Urothelium cell line (cell line): ENCODE measurements at regions not wholly inside any gene's neighbourhood (a gene's known extent, or its start where the extent isn't known, plus 50 kb on each side); places are given as distances from the start of the nearest gene placed in this dataset.

Source experiments
- DNase-seq: peaks from one replicate; pipeline ENCODE4 v3.0.0; 2011; ENCODE audit warnings: low spot score, mixed read lengths
- FAIRE-seq: peaks from 2 replicates; lab custom pipeline; 2011; peaks lifted over from hg19 to GRCh38; lab: Jason Lieb, UNC

DNA sequence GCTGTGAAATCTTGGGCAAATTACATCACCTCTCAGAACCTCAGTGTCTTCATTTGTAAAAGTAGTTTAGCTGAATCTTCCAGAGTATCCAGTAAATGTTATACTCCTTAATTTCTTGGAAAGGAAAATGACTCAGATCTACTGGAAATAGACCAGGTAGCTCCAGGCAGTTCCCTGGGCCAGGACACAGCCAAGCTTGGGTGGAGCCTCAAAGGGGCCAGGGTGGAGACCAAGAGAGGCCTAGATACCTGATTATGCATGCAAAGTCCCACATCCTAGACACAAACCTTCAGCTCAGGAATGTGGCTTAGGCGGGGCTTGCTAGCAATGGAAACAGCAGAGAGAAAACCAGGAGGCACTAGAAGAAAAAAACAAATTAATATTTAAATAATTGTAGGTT lies 272.8 kb downstream of the MAFB start:
- no peak for DNase-seq
- FAIRE-seq = no peak

DNA sequence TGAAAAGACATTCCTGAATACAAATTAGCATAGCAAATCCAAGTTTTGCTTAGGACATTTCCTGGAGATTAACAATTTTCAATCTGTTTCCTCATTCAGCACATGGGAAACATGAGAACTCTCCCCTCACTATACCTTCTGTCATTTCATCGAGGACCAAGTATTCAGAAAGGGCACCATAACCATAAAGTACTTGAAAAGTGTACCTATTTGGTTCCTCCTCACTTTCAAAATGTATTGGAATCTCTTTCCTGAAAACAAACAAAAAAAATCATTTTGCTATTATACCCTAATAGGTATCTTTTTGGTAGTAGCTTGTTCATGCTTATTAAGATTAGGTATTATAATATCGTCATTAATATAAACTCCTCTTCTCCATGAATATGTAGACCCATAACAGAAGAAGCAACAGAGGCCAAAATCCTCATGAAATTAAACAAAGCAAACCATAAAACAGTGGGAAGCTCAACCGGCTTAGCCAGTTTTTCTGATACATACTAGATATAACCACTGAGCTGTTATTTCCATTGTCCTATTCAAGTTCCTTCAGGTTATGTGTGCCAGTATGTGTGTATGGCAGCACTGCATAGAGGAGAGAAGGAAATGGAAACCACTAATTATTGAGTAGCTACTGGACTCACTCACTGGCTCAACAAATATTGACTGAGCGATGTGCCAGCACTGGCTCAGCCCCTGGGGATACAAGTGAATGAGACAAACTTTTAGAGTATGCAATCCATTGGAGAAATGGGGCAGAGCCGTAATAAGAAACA lies 274.0 kb downstream of the MAFB start:
- DNase-seq (no peak), FAIRE-seq (no peak)

DNA sequence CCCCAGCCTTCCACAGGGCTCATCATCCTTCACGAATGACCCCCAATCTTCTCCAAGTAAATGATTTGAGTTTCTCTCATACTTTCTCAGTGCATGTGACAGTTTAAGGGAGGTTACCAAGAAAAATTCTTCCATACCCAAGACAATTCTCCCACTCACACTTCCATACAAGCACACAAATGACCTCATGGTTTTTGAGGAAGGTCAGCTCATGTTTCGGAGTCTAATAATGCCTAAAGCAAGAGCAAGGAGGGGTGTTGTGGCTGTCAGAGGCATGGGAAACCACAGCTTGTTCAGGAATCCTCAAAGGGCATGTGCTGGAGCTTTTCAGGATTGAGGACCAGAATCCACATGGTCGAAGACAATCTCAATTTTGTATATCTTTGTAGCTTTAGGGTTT lies 279.0 kb downstream of the MAFB start:
- FAIRE-seq (no peak), DNase-seq (no peak)

DNA sequence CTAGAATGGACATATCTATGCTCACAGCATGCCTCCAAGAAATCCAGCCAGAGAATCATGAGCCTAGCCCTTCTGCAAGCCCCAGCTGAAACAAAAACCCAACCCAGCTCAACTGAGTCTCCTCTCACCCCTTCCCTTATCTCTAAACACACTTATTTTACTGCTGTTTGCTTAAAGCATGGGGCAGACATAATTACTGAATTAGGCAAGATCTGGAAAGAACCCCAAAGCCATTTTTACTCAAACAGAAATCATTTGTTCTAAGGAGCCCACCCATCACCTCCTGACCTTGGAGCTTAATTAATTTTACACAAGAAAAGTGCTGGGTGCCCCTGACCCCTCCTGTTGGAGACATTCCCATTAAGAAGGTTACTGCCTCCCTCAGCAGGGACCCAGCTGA lies 291.6 kb downstream of the MAFB start:
- DNase-seq = no peak
- FAIRE-seq = no peak

DNA sequence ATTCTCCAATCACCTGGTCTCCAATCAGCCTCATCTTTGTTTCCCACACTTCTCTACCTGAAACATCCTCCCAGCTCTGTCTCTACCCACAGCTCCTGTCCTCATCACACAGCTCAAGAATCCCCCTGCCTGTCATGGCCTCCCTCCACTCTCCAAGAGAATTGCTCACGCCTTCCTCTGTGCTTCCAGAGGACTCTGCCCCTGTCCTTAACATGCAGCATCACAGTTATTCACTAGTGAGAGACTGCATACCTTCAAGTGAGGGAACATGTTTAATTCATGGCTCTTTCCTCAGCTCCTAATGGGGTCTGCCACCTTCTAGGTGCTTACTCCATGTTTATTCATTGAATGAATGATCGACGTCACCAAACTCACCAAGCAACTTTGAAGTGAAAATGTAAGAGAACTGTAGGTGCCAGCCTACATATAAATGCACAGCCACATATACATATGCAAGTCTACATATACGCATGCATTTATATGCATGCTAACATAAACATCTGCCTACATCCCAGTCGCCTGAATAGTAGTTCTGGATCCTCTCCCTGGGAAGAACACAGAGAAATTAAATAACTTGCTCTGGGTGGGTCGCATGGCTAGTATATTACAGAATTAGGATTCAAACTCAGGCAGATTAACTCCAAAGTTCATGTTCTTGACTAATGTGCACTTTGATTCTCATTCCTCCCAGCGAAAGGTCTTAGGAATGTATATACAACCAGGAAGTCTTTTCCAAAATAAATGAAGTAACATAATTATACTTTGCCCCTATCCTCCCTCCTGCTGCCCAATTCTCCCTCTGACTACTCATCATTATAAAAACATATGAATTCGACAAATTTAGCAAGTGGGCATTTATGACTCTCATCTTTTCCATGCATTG lies 295.6 kb downstream of the MAFB start:
- DNase-seq (no peak), FAIRE-seq (no peak)

DNA sequence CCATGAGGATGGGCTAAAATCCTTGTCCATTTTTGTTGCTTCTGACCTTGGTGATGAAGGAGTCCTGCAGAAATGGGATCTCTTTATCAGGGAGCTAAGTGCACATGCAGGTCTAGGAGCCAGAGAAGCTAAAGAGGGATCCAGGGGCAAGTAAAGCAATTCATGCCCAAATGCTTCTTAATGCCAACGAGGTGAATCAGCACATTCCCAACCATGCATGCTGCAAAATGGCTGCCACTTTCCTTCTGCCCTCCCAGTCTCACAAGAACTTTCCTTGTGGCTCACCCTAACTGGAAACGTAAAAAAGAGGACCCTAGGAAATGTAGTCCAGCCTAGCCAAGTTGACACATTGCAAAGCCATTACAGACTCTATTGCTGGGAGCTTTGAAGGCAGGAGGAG lies 298.4 kb downstream of the MAFB start:
- no peak for FAIRE-seq

DNA sequence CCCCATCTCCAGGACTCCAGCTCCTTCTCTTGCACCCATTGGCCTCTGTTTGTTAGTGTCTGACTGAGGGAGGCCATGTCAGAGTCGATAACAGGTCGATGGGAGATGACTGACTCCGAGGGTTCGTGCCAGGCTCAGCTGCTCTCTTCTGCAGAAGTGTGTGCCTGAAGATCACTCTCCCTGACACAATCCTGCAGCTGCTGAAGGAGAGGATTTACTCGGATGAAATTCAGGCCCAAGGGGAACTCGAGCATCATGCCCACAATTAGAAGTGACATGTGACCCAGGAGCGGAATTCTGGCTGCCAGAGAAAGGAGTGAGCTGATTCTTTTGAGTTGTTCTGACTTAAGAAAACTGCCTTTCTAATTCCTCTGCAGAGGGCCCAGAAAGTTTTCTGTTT lies 318.2 kb downstream of the MAFB start:
- no peak for FAIRE-seq

More for the DNA sequence above, 298.4 kb downstream of the MAFB start:
- DNase-seq = peak; percentile 21

DNA sequence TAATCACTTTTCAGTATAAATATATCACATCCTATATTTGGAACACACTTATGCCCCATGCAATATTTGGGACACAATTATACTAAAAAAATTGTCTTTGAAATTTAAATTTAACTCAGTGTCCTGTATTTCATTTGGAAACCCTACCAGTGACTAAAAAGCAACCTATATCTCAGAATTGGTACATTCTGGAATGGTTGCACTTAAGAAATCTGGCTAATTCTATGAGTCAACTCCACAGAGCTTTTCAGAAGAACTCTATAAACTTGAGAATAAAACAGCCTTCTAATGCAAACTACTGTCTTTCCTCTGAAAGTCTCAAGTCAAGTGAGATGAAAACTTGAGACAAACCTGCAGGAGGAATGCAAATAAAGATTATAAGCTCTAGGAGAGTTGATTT lies 320.2 kb downstream of the MAFB start:
- DNase-seq = no peak
- no peak for FAIRE-seq

More for the DNA sequence above, 318.2 kb downstream of the MAFB start:
- DNase-seq = no peak

DNA sequence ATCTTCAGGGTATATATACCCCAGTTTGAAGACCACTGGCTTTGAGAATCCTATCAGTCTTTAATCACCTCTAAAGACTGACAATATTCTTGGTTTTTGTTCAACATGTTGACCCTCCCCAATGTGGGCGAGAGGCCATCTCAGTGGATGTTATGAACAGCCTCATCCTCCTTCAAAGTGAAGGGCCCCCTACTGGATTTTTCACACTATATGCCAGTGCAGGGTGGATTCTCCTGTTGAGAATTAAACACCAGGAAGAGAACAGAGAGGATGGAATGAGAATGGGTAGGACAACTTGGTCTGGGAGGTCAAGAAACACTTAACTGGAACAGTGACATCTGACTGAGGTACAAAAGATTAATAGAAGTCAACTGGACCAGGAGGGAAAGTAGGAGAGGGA lies 327.1 kb downstream of the MAFB start:
- FAIRE-seq = no peak
- no peak for DNase-seq

DNA sequence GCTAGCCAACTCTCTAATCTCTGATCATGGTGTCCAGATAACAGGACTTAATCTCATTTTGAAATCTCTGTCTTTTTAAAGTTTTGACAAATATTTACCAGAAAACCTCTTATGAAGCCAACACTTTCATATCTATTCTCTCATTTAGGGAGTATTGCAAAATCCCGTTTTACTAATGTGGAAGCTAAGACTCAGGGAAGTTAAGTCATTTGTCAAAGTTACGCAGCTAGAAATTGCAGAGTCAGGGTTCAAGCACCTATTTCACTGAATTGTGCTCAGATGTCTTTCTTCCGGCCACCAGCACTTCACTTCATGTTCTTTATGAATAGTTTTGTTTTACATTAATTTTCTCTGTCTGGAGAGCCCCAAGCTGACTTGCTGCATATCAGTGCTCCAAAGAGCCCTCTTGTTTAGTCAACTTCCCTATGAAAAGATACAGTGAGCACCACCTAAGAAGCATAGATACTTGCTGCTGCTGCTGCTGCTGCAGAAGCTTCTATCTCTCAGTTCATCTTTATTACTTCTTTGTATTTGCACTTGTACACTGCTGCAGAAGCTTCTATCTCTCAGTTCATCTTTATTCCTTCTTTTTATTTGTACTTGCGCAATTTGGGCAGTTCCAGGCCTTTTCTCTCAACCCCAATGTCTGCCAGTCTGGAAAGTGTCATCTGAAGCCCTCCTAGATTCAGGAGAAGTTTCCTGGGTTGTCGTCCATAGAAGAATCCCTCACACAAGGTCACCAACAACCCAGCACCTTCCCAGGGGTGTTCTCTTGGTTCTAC lies 329.7 kb downstream of the MAFB start:
- no peak for FAIRE-seq
- no peak for DNase-seq

DNA sequence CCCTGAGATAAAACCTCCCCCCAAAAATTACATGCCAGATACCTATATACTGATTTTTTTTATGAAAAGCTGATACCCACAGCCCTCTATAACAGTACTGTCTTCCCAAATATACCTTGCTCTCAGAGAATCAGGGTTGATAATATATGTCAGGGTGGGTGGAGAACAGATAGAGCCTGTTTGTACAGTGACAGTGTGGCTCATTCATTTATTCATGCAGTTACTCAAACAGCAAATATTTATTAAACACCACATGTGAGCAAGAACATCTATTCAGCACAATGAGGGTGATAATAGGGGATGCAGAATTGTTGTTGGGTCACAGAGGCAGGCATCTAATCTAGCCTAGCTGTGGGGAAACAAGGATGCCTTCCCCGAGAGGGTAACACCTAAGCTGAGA lies 334.2 kb downstream of the MAFB start:
- FAIRE-seq = no peak
- no peak for DNase-seq

DNA sequence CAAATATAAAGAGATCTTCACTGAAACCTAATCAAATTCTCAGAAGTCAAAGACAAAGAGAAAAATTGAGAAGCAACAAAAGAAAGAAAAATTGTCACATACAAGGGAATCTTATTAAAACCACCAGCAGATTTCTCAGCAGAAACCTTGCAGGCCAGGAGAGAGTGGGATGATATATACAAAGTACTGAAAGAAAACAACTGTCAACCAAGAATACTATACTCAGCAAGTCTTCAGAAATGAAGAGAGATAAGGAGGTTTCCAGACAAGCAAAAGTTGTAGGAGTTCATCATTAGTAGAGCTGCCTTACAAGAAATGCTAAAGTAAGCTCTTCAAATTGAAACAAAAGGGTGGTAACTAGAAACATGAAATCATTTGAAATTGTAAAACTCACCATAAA lies 345.6 kb downstream of the MAFB start:
- no peak for FAIRE-seq
- DNase-seq = no peak

DNA sequence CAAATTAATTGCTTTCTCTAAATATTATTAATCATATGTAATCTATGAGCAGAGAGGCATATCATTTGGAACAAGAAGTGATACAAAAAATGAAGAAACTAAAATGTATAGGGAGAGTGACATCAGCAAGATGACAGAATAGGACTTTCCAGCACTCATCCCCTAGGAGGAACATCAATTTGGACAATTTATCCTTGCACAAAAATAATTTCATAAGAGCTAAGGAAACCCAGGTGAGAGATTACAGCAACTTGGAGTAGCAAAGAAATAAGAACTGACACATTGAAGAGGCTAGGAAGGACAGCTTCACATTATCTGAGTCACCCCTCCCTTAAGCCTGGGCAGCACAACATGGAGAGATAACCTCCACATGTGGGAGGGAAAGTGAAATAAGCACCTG lies 347.5 kb downstream of the MAFB start:
- FAIRE-seq = no peak
- no peak for DNase-seq

DNA sequence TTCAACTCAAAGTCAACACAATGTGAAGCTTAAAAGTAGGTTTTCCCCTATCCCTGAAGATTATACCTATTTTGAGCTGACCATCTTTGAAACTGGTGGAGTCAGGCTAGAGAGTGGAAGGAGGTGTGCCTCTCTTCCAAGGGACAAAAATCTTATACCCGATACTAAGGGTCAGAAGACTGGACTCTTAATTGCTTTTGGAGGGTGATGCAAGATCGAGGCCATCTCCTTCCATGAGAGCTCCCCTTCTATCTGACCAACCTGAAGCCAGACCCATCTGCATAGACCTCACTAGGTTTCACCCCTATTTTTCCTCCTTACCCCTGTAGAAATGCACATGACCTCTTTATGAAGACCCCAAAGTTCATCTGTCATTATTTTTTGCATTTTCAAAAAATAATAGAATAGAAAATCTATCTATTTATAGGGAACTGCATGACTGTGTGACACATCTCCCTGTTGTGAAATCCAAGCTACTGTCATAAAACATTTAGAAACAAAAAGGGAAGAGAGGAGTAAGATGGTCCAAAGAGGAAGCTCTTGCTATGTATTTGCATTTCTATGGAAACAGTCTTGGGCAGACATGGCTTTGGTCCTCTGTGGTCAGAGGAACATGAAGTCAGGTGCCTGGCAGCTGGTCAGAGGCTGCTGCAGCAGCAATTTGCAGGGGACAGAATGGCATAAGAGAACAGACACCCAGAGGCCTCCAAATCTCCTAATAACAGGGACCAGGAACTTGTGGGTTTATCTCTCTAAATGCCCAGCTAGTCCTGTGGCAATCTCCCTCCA lies 349.2 kb downstream of the MAFB start:
- FAIRE-seq (no peak), DNase-seq (no peak)

DNA sequence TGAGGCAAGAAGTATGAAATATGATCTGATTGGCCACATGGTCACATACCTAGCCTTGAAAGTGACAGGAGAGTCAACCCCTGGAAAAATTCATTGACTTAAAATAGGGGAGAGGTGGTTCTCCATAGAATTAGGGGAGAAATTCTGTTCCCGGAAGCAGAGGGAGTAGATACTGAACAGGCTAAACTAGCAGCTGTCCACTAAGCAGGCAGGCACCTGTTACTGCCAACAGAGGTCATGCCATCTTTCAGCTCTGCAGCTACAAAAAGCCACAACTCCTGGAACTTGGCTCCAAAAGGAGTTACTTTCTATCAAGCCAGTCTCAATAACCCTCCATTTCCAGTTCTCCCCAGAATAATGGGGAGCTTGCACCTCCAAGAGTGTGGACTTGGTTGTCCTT lies 352.5 kb downstream of the MAFB start:
- no peak for FAIRE-seq
- DNase-seq = no peak

DNA sequence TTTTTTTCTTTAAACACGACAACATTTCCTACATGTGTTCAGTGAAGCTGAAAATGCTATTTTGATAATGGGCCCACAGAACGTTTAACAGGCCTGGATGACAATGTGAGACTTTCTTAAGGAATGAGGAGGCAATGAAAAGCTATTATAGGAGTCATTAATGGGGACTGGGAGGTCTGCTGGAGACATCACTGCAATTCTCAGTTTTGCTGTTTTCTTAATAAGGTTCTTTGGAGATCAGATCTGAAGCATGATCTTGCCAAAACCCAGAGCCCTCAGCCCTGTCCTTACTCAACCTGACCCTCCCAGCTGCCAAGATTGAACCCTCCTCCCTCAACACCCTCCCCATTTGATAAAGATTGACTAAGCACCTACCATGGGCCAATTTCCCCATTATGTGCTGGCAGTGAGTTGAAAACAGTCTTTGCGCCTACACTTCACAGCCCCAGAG lies 353.1 kb downstream of the MAFB start:
- no peak for DNase-seq
- FAIRE-seq = no peak

DNA sequence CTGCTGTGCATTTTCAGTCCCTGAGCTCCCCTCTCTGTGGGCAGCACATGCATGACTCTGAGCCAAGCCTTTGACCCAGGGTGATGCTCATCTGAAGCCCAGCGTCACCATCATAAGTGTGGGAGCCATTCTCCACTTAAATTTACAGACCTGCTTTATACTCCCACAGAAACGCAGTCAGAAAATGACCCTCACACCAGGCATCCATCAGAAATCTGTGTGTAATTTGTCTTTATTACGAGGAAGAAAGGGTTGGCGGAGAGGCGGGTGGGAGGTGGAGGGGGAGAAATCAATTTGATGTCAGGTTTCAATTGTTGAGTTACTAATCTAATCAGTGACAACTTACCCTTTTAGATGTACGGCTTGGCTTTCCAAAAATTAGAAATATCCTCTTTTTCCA lies 353.6 kb downstream of the MAFB start:
- FAIRE-seq = no peak
- DNase-seq = no peak

DNA sequence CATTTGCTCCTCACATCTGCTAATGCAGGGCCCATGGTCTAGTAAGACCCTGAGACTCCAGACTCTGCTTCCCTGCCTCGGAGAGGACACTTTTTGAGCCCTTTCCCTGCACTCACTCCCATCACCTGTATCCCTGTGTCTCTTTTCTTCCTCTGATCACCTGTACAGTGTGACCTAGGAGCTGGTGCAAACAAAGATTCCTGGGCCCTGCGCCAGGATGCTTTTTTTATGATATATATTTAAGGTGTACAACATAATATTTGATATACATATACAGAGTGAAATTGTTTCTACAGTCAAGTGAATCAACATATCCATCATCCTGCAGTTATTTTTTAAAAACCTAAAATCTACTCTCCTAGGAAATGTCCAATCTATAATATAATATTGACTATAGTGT lies 355.4 kb downstream of the MAFB start:
- FAIRE-seq = no peak
- no peak for DNase-seq

DNA sequence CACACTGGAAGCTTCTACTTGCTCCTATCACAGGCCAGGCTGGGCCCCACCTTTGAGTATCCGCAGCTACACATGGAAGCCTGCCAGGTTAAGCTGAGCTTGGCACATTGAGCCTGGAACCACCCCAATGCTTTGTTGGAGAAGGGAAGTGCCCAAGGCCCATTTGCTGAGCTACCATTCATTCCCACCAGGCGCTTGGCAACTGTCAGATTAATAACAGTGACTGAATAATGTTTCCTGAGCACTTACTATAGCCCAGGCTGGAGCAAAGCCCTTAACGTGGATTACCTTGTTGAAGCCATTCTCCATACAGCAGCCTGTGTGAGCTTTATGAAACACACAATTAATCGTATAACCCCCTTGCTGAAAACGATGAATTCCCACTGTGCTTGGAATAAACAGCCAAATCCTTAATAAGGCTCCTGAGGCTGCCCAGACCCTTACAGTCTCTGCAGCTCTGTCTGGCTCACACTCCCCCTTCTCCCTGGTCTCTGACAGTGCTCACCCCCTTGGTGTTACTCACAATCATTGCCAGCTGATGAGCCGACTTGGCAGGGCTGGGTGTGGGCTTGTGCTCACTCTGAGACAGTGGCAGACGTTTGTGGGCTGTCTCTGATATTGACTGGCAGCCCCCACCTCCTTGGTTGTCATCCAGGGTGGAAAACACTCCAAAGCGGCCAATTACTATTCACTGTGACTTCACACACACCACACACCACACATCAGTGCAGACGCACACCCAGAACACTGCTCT lies 357.1 kb downstream of the MAFB start:
- DNase-seq (no peak), FAIRE-seq (no peak)

DNA sequence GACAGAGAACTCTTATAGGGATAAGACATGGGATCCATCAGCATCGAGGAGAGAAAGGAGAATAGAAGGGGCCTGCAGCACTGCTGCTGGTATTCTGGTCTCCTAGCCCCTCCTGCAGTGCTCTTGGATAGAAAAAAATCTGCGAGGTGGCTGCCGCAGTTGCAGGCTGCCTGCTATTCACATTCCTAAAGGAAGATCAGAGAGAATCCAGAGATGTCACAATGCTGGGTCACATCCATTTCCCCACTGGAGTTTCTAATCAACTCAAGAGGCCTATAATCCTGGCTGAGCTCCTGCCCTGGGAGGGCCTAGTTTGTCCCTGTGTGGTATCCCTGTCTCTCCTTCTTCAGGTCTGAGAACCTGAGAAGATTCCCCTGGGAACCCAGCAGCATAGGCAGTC lies 357.8 kb downstream of the MAFB start:
- no peak for DNase-seq
- FAIRE-seq = no peak
